ENCODE measurements at regions not wholly inside any gene's neighbourhood (a gene's known extent, or its start where the extent isn't known, plus 50 kb on each side); places are given as distances from the start of the nearest gene placed in this dataset.

DNA sequence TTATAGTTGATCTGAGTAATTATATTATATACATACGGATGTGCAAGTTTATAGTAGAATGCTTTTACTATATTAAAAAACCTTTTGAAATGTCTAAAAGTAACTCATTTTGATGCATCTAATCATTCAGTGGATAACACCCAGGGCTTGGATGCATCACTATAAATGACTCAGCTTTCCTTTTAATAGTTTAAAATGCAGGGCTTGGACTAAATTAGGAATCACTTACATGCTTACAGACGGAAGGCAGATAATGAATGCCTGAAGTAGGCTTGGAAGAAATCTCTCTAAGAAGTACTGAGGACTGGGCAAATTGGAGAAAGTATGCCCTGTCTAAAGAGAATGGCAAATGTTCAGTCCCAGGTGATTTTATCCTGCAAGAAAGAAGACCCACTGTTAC is 362.5 kb upstream of the CCNH start:
- Histone ChIP-seq H3K79me2 (ENCODE audit: insufficient read depth, low read depth, low read length) (no peaks in the 10 kb centered on the region), H3K9me2 (ENCODE audit: insufficient read depth, low read length) (no peaks in the 10 kb centered on the region), H3K9me3 (ENCODE audit: low read length) (no peaks in the 10 kb centered on the region), H3K36me3 (ENCODE audit: insufficient read depth, low read length) (no peaks in the 10 kb centered on the region), H3K4me3 (ENCODE audit: low read depth, low read length, poor library complexity, severe bottlenecking) (no peak overlapping the region), H3K27ac (ENCODE audit: low read depth, low read length, poor library complexity, severe bottlenecking) (no peak overlapping the region), H4K20me1 (ENCODE audit: insufficient read depth, low read length) (no peaks in the 10 kb centered on the region), H3K4me2 (ENCODE audit: low read length) (no peak overlapping the region), H3K4me1 (ENCODE audit: insufficient read depth, low read length, poor library complexity, severe bottlenecking) (no peaks in the 10 kb centered on the region), H2AFZ (ENCODE audit: low read length) (no peak overlapping the region)
- TF ChIP-seq, protein P1, sequence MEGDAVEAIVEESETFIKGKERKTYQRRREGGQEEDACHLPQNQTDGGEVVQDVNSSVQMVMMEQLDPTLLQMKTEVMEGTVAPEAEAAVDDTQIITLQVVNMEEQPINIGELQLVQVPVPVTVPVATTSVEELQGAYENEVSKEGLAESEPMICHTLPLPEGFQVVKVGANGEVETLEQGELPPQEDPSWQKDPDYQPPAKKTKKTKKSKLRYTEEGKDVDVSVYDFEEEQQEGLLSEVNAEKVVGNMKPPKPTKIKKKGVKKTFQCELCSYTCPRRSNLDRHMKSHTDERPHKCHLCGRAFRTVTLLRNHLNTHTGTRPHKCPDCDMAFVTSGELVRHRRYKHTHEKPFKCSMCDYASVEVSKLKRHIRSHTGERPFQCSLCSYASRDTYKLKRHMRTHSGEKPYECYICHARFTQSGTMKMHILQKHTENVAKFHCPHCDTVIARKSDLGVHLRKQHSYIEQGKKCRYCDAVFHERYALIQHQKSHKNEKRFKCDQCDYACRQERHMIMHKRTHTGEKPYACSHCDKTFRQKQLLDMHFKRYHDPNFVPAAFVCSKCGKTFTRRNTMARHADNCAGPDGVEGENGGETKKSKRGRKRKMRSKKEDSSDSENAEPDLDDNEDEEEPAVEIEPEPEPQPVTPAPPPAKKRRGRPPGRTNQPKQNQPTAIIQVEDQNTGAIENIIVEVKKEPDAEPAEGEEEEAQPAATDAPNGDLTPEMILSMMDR (conservative IDR thresholded peaks at IDR 0.05; ENCODE audit: low read length): no peak
- no peak for TF ChIP-seq EZH2phosphoT487 (IDR thresholded peaks at IDR 0.05; ENCODE audit: borderline replicate concordance, low read depth, low read length)
- ChIA-PET CTCF (ENCODE audit: unreplicated experiment) (no interaction called here), POLR2A (no interaction called here)
- no TSS peak for BruUV-seq (replicated peaks)
- intact Hi-C loops (cut with micrococcal nuclease; ENCODE audit: unreplicated experiment): no loop called here
- no peak for DNase-seq (ENCODE audit: low spot score)

DNA sequence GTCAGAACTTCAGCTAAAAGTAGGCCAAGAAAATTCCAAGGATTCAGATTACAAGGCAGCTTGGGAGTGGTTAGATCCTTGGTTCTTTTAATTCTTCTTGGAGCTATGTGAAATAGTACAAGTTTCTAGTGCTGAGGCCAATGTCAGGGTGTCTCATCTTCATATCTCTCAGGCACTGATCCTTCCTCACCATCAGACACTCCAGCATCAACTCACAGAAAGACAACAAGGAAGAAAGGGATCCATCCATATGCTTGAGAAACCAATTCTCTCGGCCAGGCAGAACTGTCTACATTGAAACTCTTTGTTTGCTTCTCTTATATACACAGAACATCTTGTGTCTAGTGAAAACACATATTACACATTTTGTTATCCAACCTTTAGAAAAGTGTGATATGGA is 362.1 kb upstream of the CCNH start:
- H4K20me1 ChIP-seq (ENCODE audit: insufficient read depth, low read length): no peaks in the 10 kb centered on the region
- no peak for TF ChIP-seq EZH2phosphoT487 (IDR thresholded peaks at IDR 0.05; ENCODE audit: borderline replicate concordance, low read depth, low read length)
- TF ChIP-seq, protein P1 (conservative IDR thresholded peaks at IDR 0.05; ENCODE audit: low read length): no peak
- no peaks in the 10 kb centered on the region for H3K36me3 ChIP-seq (ENCODE audit: insufficient read depth, low read length)
- no peaks in the 10 kb centered on the region for H3K4me1 ChIP-seq (ENCODE audit: insufficient read depth, low read length, poor library complexity, severe bottlenecking)
- intact Hi-C loops (cut with micrococcal nuclease; ENCODE audit: unreplicated experiment): no loop called here
- H3K4me3 ChIP-seq (ENCODE audit: low read depth, low read length, poor library complexity, severe bottlenecking): no peak overlapping the region
- H3K9me3 ChIP-seq (ENCODE audit: low read length): no peaks in the 10 kb centered on the region
- H3K9me2 ChIP-seq (ENCODE audit: insufficient read depth, low read length): no peaks in the 10 kb centered on the region
- POLR2A ChIA-PET: no interaction called here
- no peak overlapping the region for H2AFZ ChIP-seq (ENCODE audit: low read length)
- H3K27ac ChIP-seq (ENCODE audit: low read depth, low read length, poor library complexity, severe bottlenecking): no peak overlapping the region
- DNase-seq (ENCODE audit: low spot score): no peak
- CTCF ChIA-PET (ENCODE audit: unreplicated experiment): no interaction called here
- no peaks in the 10 kb centered on the region for H3K79me2 ChIP-seq (ENCODE audit: insufficient read depth, low read depth, low read length)
- no peak overlapping the region for H3K4me2 ChIP-seq (ENCODE audit: low read length)
- BruUV-seq (replicated peaks): no TSS peak

DNA sequence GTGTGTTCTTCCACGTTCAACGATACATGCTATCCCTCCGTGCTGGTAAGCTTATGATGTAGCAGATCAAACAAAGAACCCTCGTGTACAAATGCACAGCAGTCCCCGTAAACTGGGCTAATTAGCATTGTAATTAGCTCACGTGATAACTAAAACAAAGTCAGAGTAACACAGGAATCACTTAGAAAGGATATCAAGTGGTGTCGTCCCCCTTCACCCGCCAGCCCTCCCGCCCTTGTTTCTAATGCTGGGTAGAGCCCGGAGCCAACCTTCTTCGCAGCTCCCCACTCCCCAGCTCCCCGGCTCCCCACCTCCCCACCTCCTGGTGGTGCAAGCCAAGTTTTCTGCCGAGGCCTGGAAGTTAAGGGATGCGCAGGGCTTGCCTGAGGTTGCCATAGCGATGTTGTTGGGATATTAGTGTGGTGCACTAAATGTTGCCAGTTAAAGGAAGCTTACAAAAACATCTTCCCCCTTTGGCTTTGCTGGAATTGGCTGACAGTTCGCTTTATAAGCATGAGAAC is 357.9 kb upstream of the CCNH start:
- Histone ChIP-seq H3K9me2 (ENCODE audit: insufficient read depth, low read length) (no peaks in the 10 kb centered on the region), H3K36me3 (ENCODE audit: insufficient read depth, low read length) (no peaks in the 10 kb centered on the region), H4K20me1 (ENCODE audit: insufficient read depth, low read length) (no peaks in the 10 kb centered on the region), H3K27ac (ENCODE audit: low read depth, low read length, poor library complexity, severe bottlenecking) (no peak overlapping the region), H3K9me3 (ENCODE audit: low read length) (no peaks in the 10 kb centered on the region), H3K4me2 (ENCODE audit: low read length) (no peak overlapping the region), H3K4me3 (ENCODE audit: low read depth, low read length, poor library complexity, severe bottlenecking) (no peak overlapping the region), H3K79me2 (ENCODE audit: insufficient read depth, low read depth, low read length) (no peaks in the 10 kb centered on the region), H2AFZ (ENCODE audit: low read length) (no peak overlapping the region), H3K4me1 (ENCODE audit: insufficient read depth, low read length, poor library complexity, severe bottlenecking) (no peaks in the 10 kb centered on the region)
- intact Hi-C loops (cut with micrococcal nuclease; ENCODE audit: unreplicated experiment): no loop called here
- TF ChIP-seq, protein P1 (conservative IDR thresholded peaks at IDR 0.05; ENCODE audit: low read length): no peak
- no peak for TF ChIP-seq EZH2phosphoT487 (IDR thresholded peaks at IDR 0.05; ENCODE audit: borderline replicate concordance, low read depth, low read length)
- ChIA-PET CTCF (ENCODE audit: unreplicated experiment) (no interaction called here), POLR2A (interaction anchor here (0.5 to 0.6 kb wide), 2 partner anchors 565 to 907 kb away, joined by 3 read pairs; no protein-coding TSS in a partner anchor)
- no peak for DNase-seq (ENCODE audit: low spot score)
- no TSS peak for BruUV-seq (replicated peaks)

All from OCI-LY7 (cell line).